PC-9 (cell line): ENCODE measurements at regions not wholly inside any gene's neighbourhood (a gene's known extent, or its start where the extent isn't known, plus 50 kb on each side); places are given as distances from the start of the nearest gene placed in this dataset.

Experiments used
- CTCF ChIP-seq: fragments of 200-600 bp; sonication (generic); conservative IDR thresholded peaks from 2 replicates; pipeline ENCODE4 v1.6.1; 2017; ENCODE audit warnings: mixed run types, antibody characterized with exemption, mild to moderate bottlenecking, moderate library complexity
- EZH2 ChIP-seq: fragments of 200-600 bp; sonication (generic); IDR thresholded peaks from 2 replicates; pipeline ENCODE4 v1.8.0; 2017; ENCODE audit warnings: antibody characterized with exemption, low read depth

GRCh38 chr13:65057986-65058385 is 2172.2 kb downstream of the PCDH9 start:
- no peak for TF ChIP-seq CTCF
- TF ChIP-seq EZH2, result no peak
